OCI-LY7 (cell line): ENCODE measurements at regions not wholly inside any gene's neighbourhood (a gene's known extent, or its start where the extent isn't known, plus 50 kb on each side); places are given as distances from the start of the nearest gene placed in this dataset.

ENCODE experiments used
- BruUV-seq: library from RNA; stranded (reverse); fragments of 400-500 nt; replicated peaks from 2 replicates; lab custom pipeline; 2021; lab: Mats Ljungman, UMichigan
- CTCF ChIA-PET: fragments of 300-600 bp; sonication (Branson Sonifier 250); formaldehyde crosslinking; loops from one replicate; lab custom pipeline; 2022; ENCODE audit warnings: antibody characterized with exemption; ENCODE audit not compliant: unreplicated experiment; lab: Charles Lee
- POLR2A ChIA-PET: fragments of 300-600 bp; sonication (Branson Sonifier 250); formaldehyde crosslinking; loops from one replicate; lab custom pipeline; 2022; ENCODE audit warnings: antibody characterized with exemption; lab: Charles Lee
- DNase-seq: peaks from one replicate; pipeline ENCODE4 v3.0.0-alpha.2; 2015; ENCODE audit warnings: low spot score
- H2AFZ ChIP-seq: fragments of 200-600 bp; sonication (generic), shearing (Covaris generic); 2 replicates; pipeline ENCODE4 v1.6.1; 2014; ENCODE audit warnings: mild to moderate bottlenecking, antibody characterized with exemption, low read length, moderate library complexity
- H3K27ac ChIP-seq: fragments of 200-600 bp; sonication (generic); 2 replicates; pipeline ENCODE4 v1.5.1; 2014; ENCODE audit warnings: mixed run types, low read depth, mild to moderate bottlenecking, moderate library complexity, low read length, inconsistent platforms; ENCODE audit not compliant: poor library complexity, severe bottlenecking
- H3K36me3 ChIP-seq: fragments of 200-600 bp; sonication (generic); 2 replicates; pipeline ENCODE4 v1.6.1; 2014; ENCODE audit warnings: mild to moderate bottlenecking, antibody characterized with exemption, low read length, moderate library complexity, mixed read lengths; ENCODE audit not compliant: insufficient read depth
- H3K4me1 ChIP-seq: fragments of 200-600 bp; sonication (generic); 2 replicates; pipeline ENCODE4 v1.5.1; 2014; ENCODE audit warnings: mild to moderate bottlenecking, low read length; ENCODE audit not compliant: insufficient read depth, poor library complexity, severe bottlenecking
- H3K4me2 ChIP-seq: fragments of 200-600 bp; sonication (generic); 2 replicates; pipeline ENCODE4 v1.6.1; 2014; ENCODE audit warnings: mild to moderate bottlenecking, low read length
- H3K4me3 ChIP-seq: fragments of 200-600 bp; sonication (generic); 2 replicates; pipeline ENCODE4 v1.5.1; 2014; ENCODE audit warnings: mild to moderate bottlenecking, low read depth, low read length; ENCODE audit not compliant: poor library complexity, severe bottlenecking
- H3K79me2 ChIP-seq: fragments of 200-600 bp; sonication (generic); 2 replicates; pipeline ENCODE4 v1.6.1; 2016; ENCODE audit warnings: low read depth, mild to moderate bottlenecking, low read length, moderate library complexity, mixed read lengths; ENCODE audit not compliant: insufficient read depth
- H3K9me2 ChIP-seq: fragments of 200-600 bp; sonication (generic); 2 replicates; pipeline ENCODE4 v1.6.1; 2016; ENCODE audit warnings: mild to moderate bottlenecking, low read length, mixed read lengths; ENCODE audit not compliant: insufficient read depth
- H3K9me3 ChIP-seq: fragments of 200-600 bp; sonication (generic); 2 replicates; pipeline ENCODE4 v1.6.1; 2014; ENCODE audit warnings: mild to moderate bottlenecking, mixed run types, low read length, mixed read lengths
- H4K20me1 ChIP-seq: fragments of 200-600 bp; sonication (generic); 2 replicates; pipeline ENCODE4 v1.6.1; 2014; ENCODE audit warnings: mild to moderate bottlenecking, antibody characterized with exemption, low read length, moderate library complexity, mixed read lengths; ENCODE audit not compliant: insufficient read depth
- EZH2phosphoT487 ChIP-seq: fragments of 200-600 bp; sonication (generic); IDR thresholded peaks from 2 replicates; pipeline ENCODE4 v1.6.1; 2018; ENCODE audit warnings: low read depth, borderline replicate concordance, mild to moderate bottlenecking, mixed run types, antibody characterized with exemption, low read length, moderate library complexity, mixed read lengths
- intact Hi-C: fragments of 100-400 bp; cut with micrococcal nuclease; formaldehyde crosslinking; loops from one replicate; pipeline ENCODE4 v1.10.0; 2022; ENCODE audit not compliant: unreplicated experiment
- TF ChIP-seq, protein P1 (sequence below): fragments of 200-600 bp; sonication (generic); conservative IDR thresholded peaks from 2 replicates; pipeline ENCODE4 v1.5.1; 2014; ENCODE audit warnings: mild to moderate bottlenecking, antibody characterized with exemption, low read length, moderate library complexity, mixed read lengths

DNA sequence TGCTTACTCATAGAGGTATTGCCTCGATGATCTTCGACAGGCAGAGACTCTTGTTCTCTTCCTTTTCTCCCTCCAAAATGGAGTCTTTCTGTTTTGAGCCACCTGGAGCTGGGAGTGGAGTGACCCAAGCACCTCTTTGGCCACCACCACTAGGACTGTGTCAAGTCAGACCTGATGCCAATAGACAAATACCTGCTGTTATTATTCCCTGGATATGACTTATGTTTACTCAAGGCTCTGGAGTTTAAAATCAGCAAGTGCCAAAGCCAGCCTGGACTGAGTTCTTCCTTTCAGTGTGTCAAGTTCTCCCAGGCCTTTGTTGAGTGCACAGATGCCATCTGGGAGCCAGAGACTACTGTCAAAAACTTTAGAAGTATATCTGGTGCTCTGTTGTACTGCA lies 130.2 kb upstream of the SLC6A14 start:
- Histone ChIP-seq H3K36me3 (no peaks in the 10 kb centered on the region), H3K4me3 (no peak overlapping the region), H3K79me2 (no peaks in the 10 kb centered on the region), H4K20me1 (no peaks in the 10 kb centered on the region), H2AFZ (no peak overlapping the region), H3K4me2 (no peak overlapping the region), H3K9me2 (no peaks in the 10 kb centered on the region), H3K27ac (no peak overlapping the region), H3K9me3 (no peaks in the 10 kb centered on the region), H3K4me1 (no peaks in the 10 kb centered on the region)
- CTCF ChIA-PET = no interaction called here
- intact Hi-C loops = no loop called here
- no peak for DNase-seq
- TF ChIP-seq, protein P1, sequence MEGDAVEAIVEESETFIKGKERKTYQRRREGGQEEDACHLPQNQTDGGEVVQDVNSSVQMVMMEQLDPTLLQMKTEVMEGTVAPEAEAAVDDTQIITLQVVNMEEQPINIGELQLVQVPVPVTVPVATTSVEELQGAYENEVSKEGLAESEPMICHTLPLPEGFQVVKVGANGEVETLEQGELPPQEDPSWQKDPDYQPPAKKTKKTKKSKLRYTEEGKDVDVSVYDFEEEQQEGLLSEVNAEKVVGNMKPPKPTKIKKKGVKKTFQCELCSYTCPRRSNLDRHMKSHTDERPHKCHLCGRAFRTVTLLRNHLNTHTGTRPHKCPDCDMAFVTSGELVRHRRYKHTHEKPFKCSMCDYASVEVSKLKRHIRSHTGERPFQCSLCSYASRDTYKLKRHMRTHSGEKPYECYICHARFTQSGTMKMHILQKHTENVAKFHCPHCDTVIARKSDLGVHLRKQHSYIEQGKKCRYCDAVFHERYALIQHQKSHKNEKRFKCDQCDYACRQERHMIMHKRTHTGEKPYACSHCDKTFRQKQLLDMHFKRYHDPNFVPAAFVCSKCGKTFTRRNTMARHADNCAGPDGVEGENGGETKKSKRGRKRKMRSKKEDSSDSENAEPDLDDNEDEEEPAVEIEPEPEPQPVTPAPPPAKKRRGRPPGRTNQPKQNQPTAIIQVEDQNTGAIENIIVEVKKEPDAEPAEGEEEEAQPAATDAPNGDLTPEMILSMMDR = no peak
- TF ChIP-seq EZH2phosphoT487 = no peak
- BruUV-seq = no TSS peak
- POLR2A ChIA-PET = no interaction called here

DNA sequence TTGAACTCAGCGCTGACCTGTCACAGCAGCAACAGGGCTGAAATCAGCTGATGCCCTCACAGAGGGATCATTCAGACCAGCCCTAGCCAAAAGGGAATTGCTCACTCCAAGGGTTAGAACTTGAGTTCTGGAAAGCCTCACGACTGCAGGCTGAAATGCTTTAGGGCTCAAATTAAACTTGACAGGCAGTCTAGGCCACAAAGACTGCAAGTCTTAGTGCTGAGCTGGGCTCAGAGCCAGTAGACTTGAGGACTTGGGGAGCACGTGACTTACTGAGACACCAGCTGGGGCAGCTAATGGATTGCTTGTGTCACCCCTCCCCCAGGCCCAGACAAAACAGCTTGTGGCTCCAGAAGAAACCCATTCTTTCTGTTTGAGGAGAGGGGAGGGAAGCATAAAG lies 119.0 kb upstream of the SLC6A14 start:
- no peaks in the 10 kb centered on the region for H3K9me3 ChIP-seq
- no peak overlapping the region for H2AFZ ChIP-seq
- no peaks in the 10 kb centered on the region for H3K79me2 ChIP-seq
- no peaks in the 10 kb centered on the region for H3K4me1 ChIP-seq
- no peak overlapping the region for H3K4me2 ChIP-seq
- intact Hi-C loops = no loop called here
- BruUV-seq = no TSS peak
- H3K27ac ChIP-seq = no peak overlapping the region
- no peak for DNase-seq
- H3K4me3 ChIP-seq = no peak overlapping the region
- ChIA-PET POLR2A (no interaction called here), CTCF (no interaction called here)
- no peaks in the 10 kb centered on the region for H3K36me3 ChIP-seq
- H4K20me1 ChIP-seq = no peaks in the 10 kb centered on the region
- no peaks in the 10 kb centered on the region for H3K9me2 ChIP-seq
- TF ChIP-seq EZH2phosphoT487 = no peak
- TF ChIP-seq, protein P1 = no peak

DNA sequence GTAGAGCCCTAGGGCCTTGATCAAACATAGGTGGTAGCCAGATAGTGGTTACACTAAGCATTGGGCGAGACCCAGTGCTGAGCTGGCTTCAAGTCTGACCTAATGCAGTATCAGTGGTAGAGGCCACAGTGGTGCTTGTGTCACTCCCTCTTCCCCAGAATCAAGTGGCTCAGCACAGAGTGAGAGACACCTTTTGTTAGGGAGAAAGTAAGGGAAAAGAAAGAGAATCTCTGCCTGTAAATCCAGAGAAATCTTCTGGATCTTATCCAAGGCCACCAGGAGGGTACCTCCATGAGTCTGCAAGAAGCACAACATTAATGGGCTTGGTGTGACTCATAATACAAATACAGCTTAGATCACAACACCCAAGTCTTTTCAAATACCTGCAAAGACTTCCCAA lies 117.7 kb upstream of the SLC6A14 start:
- POLR2A ChIA-PET = no interaction called here
- Histone ChIP-seq H3K9me2 (no peaks in the 10 kb centered on the region), H3K4me1 (no peaks in the 10 kb centered on the region), H3K4me2 (no peak overlapping the region), H3K9me3 (no peaks in the 10 kb centered on the region), H3K27ac (no peak overlapping the region), H4K20me1 (no peaks in the 10 kb centered on the region), H2AFZ (no peak overlapping the region), H3K36me3 (no peaks in the 10 kb centered on the region), H3K79me2 (no peaks in the 10 kb centered on the region), H3K4me3 (no peak overlapping the region)
- intact Hi-C loops = no loop called here
- no peak for DNase-seq
- no peak for TF ChIP-seq EZH2phosphoT487
- TF ChIP-seq, protein P1 = no peak
- BruUV-seq = no TSS peak
- CTCF ChIA-PET = no interaction called here
